Fibroblast of peridontal ligament (primary cell): ENCODE measurements at regions not wholly inside any gene's neighbourhood (a gene's known extent, or its start where the extent isn't known, plus 50 kb on each side); places are given as distances from the start of the nearest gene placed in this dataset.
A peak's percentile ranks its signal among the peaks of the same experiment; 100 is the strongest.

ENCODE experiments used
- DNase-seq: peaks from one replicate; pipeline ENCODE4 v3.0.0-alpha.2; 2010; ENCODE audit errors: extremely low read depth

GRCh38 chr5:61784341-61784740 lies 452.3 kb downstream of the ZSWIM6 start:
- DNase-seq, result no peak

GRCh38 chr5:61788548-61788947 lies 456.5 kb downstream of the ZSWIM6 start:
- DNase-seq, result no peak

GRCh38 chr5:61790007-61790406 lies 457.9 kb downstream of the ZSWIM6 start:
- no peak for DNase-seq

- no peak for DNase-seq
These were observed 458.6 kb downstream of the ZSWIM6 start for GRCh38 chr5:61790678-61791077.

- DNase-seq, result no peak
These were observed 464.7 kb downstream of the ZSWIM6 start for GRCh38 chr5:61796773-61797172.

GRCh38 chr5:61800450-61800849 lies 468.4 kb downstream of the ZSWIM6 start:
- DNase-seq, result no peak

- DNase-seq, result no peak
These were observed 469.1 kb downstream of the ZSWIM6 start for GRCh38 chr5:61801174-61801573.

GRCh38 chr5:61802456-61802855 lies 470.4 kb downstream of the ZSWIM6 start:
- no peak for DNase-seq

GRCh38 chr5:61805101-61805500 lies 473.0 kb downstream of the ZSWIM6 start:
- DNase-seq, result peak; percentile 70

- no peak for DNase-seq
These were observed 474.5 kb downstream of the ZSWIM6 start for GRCh38 chr5:61806491-61807020.

GRCh38 chr5:61808091-61808490 lies 476.0 kb downstream of the ZSWIM6 start:
- DNase-seq, result no peak

- DNase-seq, result no peak
These were observed 476.9 kb downstream of the ZSWIM6 start for GRCh38 chr5:61808909-61809308.

- no peak for DNase-seq
These were observed 477.6 kb downstream of the ZSWIM6 start for GRCh38 chr5:61809651-61810050.

- DNase-seq, result peak; percentile 36
These were observed 479.0 kb downstream of the ZSWIM6 start for GRCh38 chr5:61811052-61811451.

- no peak for DNase-seq
These were observed 481.3 kb downstream of the ZSWIM6 start for GRCh38 chr5:61813361-61813760.

GRCh38 chr5:61815339-61815738 lies 483.3 kb downstream of the ZSWIM6 start:
- no peak for DNase-seq

- no peak for DNase-seq
These were observed 484.1 kb downstream of the ZSWIM6 start for GRCh38 chr5:61816146-61816545.

- no peak for DNase-seq
These were observed 484.8 kb downstream of the ZSWIM6 start for GRCh38 chr5:61816585-61817450.

GRCh38 chr5:61817472-61818326 lies 485.6 kb downstream of the ZSWIM6 start:
- peak; percentile 70 for DNase-seq

GRCh38 chr5:61820836-61821235 lies 485.2 kb upstream of the KIF2A start:
- DNase-seq, result no peak

- no peak for DNase-seq
These were observed 484.4 kb upstream of the KIF2A start for GRCh38 chr5:61821561-61821960.

- DNase-seq, result no peak
These were observed 483.4 kb upstream of the KIF2A start for GRCh38 chr5:61822584-61822983.

GRCh38 chr5:61823065-61823464 lies 482.9 kb upstream of the KIF2A start:
- DNase-seq, result no peak
